OCI-LY1 (cell line): ENCODE measurements at regions not wholly inside any gene's neighbourhood (a gene's known extent, or its start where the extent isn't known, plus 50 kb on each side); places are given as distances from the start of the nearest gene placed in this dataset.

Experiments
- CTCF ChIP-seq: fragments of 200-600 bp; sonication (generic), shearing (Covaris generic); IDR thresholded peaks from 2 replicates; pipeline ENCODE4 v1.5.1; 2017; ENCODE audit warnings: mild to moderate bottlenecking, antibody characterized with exemption, low read length, moderate library complexity, mixed read lengths
- EZH2 ChIP-seq: fragments of 200-600 bp; sonication (generic), shearing (Covaris generic); IDR thresholded peaks from 2 replicates; pipeline ENCODE4 v1.8.0; 2017; ENCODE audit warnings: borderline replicate concordance, mixed run types, mild to moderate bottlenecking, antibody characterized with exemption, low read length, moderate library complexity, mixed read lengths

GRCh38 chr13:100818711-100819110, 144.1 kb upstream of the TMTC4 start:
- TF ChIP-seq CTCF (no peak), EZH2 (no peak)
